ENCODE measurements at regions not wholly inside any gene's neighbourhood (a gene's known extent, or its start where the extent isn't known, plus 50 kb on each side); places are given as distances from the start of the nearest gene placed in this dataset.

DNA sequence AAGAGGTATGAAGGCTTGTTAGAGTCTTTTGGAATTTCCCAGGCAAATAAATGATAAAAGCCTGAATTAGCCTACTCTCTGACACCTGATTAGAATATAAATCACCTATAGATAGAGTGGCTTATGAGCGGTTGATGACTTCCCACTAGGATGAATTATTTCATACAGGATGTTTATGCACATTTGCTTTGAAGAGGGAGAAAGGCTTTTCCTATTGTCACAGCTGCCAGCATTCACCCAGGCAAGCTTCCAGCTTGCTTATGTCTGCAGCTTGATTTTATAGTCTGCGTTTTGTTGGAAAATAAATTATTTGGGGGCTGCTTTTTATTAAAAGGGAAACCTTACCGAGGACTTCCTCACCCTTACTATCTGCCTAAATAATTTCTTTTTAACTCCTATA is 51.3 kb upstream of the EIF2S2 start:
- intact Hi-C loops (cut with DNase I): no loop called here
- ATAC-seq (no peak), DNase-seq (ENCODE audit: missing footprints) (no peak)

DNA sequence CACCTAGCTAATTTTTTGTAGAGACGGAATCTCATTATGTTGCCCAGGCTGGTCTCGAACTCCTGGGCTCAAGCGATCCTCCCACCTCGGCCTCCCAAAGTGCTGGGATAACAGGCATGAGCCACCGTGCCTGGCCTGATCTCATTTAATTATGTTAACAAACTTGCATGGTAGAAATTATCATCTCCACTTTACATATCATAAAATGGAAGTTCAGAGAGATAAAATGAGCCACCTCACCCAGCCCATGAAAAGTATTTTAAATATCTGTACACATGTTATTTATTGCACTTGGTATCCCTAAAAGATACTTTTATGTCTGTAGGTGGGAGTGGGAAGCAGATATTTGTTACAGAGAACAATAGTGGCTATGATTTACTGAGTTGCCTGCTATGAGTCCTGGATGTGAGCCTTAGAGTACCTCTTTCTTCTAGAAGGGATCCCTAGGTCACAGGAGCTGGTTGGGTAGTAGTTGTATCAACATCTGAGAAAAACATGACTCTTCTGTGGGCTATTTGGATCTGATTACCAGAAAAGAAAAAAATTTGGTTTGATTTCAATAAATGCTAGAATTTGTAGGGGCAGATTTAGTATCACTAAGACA is 52.4 kb upstream of the EIF2S2 start:
- intact Hi-C loops (cut with DNase I): no loop called here
- DNase-seq (ENCODE audit: missing footprints) (no peak), ATAC-seq (no peak)

DNA sequence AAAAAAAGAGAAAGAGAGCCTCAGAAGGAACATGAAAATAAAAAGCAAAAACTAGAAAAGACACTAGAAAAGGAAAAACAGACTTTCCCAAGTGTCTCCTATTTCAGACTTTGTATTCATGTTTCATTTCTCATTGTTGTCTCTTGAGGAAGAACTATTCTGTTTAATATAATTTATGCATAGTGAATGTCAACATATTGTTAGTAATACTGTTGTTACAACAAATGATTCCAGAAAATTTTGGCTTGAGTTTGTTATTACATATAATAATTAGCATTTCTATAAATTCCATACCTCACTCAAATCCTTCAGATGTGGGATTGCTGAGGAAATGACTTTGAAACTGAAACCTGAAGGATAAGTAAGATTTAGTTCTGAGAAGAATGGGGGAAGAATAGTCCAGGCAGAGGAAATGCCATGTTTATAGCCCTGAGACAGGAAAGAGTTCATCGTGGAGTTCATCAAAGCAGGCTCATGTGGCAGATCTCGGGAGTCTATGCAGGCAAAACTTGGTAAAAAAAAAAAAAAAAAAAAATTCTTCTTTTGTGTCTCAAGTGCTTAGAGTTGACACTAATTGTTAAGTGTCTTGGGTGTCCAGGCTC is 53.1 kb upstream of the EIF2S2 start:
- ATAC-seq (no peak), DNase-seq (ENCODE audit: missing footprints) (no peak)
- intact Hi-C loops (cut with DNase I): no loop called here

DNA sequence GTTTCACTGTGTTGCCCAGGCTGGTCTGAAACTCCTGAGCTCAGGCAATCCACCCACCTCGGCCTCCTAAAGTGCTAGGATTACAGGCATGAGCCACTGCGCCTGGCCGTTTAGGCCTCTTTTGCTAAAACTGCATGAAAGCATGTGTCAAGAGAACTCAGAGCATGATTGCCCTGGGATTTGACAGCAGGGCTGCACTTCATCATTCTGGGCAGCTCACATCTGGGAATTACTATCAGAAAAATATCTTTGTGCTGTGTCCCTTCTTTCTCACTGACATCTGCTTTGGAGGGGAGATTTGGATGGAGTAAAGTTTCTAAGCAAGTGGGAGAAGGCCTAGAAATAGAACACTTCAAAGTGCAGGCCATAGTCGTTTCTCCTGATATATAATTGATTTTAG is 59.6 kb upstream of the EIF2S2 start:
- no peak for ATAC-seq
- intact Hi-C loops (cut with DNase I): no loop called here

DNA sequence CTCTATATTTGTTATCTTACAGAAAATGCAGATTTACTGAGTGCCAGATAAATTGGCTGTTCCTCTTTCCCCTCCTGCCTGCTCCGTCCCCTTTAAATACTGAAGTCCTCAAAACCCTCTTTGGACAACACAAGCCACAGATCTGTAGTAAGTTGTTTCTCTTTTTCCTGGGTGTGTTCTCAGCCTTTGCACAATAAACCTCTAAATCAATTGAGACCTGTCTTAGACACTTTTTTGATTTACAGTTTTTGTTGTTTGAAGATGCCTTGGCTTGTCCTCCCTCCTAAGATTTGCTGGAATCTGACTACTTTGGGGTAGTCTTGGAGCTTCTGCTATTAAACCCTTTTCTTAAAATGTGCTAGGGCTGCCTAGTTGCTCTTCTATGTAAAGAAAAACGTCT is 60.9 kb upstream of the EIF2S2 start:
- DNase-seq (ENCODE audit: missing footprints) (no peak), ATAC-seq (no peak)
- intact Hi-C loops (cut with DNase I): no loop called here

More for the DNA sequence above, 59.6 kb upstream of the EIF2S2 start:
- DNase-seq (ENCODE audit: missing footprints): no peak

DNA sequence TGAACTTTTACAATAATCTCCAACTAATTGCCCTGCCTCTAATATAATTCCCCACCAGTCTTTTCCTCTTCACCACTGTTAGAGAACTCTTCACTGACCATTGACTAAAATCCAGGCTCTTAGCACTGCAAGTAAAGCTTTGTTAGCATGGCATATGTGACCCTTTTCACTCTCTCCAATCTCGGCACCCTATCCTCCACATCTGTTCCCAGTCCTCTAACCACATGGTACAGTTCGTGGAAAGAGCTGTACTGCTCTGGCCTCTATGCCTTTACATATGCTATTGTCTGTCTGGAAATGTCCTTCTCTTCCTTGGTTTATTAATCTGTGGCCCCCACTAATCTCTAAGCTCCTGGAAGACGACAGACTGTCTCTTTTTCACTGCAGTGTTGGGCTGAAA is 63.0 kb upstream of the EIF2S2 start:
- no peak for ATAC-seq
- intact Hi-C loops (cut with DNase I): no loop called here
- DNase-seq (ENCODE audit: missing footprints): no peak

DNA sequence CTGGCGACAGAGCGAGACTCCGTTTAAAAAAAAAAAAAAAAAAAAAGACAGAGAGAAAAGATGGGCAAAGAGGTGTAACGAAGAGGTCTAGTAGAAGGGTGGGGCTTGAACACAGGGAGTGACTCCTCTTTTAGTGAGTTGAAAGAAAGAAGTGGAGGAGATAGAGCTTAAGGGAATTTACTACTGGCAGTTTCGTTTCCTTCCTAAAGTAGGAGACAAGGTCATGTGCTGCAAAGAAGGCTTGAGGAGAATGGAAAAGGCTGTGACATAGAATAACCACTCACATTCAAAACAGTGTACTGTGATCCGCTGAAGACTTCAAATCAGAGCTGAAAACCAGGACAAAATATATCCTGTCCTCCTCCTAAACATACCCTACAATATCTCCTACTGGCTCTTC is 63.8 kb upstream of the EIF2S2 start:
- ATAC-seq: no peak
- intact Hi-C loops (cut with DNase I): no loop called here
- no peak for DNase-seq (ENCODE audit: missing footprints)

DNA sequence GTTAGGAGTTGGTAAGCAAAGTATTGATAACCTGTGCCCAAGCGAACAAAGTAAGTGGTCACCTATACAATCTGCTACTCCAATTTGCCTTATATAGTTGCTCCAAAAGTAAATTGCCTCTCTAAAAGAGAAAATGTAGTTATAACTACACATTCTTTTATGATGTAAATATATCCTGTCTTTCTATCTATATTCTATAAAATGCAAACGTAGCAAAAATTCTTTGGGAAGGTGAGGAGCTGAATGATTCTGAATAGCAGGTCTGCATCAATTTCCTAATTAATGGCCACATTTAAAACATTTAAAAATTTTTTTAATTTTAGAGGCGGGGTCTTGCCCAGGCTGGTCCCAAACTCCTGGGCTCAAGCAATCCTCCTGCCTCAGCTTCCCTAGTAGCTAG is 64.2 kb upstream of the ASIP start:
- ATAC-seq: no peak
- intact Hi-C loops (cut with DNase I): no loop called here
- no peak for DNase-seq (ENCODE audit: missing footprints)

DNA sequence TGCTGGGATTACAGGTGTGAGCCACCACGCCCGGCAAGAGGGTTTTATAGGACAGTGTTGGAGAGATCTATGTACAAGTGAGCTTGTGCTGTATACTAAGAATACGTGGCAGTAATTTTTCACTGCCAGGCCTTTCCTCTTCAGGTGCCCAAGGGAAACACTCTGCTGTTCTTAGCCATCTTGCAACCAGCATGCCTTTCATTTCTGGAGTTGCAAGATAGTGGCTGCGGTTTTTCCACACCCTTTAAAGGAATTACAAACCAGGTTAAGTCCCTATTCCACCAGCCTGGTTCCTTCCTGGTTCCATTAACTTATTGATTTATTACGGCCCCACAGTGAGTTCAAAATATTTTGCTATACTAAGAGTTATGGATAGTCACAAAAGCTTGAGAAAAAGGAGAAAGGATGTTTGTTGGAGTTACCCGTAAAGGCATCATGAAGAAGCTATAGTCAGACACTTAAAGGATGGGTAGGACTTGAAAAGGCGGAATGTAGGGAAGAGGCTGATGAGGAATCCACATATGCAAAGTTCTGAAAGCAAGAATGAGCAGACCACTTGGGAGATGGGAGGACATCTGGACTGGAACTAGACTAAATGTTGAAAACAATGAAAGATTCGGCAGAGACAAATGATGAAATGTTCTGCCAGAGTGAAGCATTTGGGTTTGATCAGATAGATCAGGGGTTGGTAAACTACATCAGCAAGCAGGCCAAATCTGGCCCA is 61.4 kb upstream of the ASIP start:
- ATAC-seq (no peak), DNase-seq (ENCODE audit: missing footprints) (no peak)
- intact Hi-C loops (cut with DNase I): no loop called here

DNA sequence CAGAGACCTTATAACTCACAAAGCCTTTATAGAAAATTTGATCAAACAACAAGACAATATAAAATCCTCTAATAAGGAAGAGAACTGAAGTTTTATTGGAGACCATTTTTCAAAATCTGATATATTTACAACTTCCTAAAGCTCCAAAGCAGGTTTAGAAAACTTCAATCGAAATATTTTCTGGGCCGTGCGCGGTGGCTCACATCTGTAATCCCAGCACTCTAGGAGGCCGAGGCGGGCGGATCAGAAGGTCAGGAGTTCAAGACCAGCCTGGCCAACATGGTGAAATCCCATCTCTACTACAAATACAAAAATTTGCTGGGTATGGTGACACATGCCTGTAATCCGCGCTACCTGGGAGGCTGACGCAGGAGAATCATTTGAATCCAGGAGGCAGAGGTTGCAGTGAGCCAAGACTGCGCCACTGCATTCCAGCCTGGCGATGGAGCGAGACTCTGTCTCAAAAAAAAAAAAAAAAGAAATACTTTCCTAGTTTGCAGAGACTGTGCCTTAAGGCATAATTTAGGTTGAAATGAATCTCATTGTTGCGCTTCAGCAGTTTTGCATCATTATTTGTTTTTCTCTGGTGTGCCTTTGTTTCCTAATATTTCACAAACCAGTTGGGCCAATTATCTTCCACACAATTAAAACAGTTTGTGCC is 60.6 kb upstream of the ASIP start:
- no peak for ATAC-seq
- intact Hi-C loops (cut with DNase I): no loop called here

DNA sequence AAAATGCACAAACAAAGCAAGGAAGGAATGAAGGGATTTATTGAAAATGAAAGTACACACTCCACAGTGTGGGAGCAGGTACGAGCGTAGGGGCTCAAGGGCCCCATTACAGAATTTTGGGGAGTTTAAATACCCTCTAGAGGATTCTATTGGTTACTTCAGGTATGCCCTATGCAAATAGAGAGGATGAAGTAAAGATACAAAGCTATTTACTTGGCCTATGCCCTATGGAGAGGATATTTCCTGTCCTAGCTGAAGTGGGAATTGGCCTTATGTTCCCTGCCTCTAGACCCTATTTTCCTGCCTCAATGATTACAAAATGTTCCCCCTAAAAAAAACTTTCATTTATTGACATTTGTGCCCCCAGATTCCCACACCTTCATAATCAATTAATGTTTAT is 59.7 kb upstream of the ASIP start:
- DNase-seq (ENCODE audit: missing footprints) (no peak), ATAC-seq (no peak)
- intact Hi-C loops (cut with DNase I): no loop called here

More for the DNA sequence above, 60.6 kb upstream of the ASIP start:
- no peak for DNase-seq (ENCODE audit: missing footprints)

DNA sequence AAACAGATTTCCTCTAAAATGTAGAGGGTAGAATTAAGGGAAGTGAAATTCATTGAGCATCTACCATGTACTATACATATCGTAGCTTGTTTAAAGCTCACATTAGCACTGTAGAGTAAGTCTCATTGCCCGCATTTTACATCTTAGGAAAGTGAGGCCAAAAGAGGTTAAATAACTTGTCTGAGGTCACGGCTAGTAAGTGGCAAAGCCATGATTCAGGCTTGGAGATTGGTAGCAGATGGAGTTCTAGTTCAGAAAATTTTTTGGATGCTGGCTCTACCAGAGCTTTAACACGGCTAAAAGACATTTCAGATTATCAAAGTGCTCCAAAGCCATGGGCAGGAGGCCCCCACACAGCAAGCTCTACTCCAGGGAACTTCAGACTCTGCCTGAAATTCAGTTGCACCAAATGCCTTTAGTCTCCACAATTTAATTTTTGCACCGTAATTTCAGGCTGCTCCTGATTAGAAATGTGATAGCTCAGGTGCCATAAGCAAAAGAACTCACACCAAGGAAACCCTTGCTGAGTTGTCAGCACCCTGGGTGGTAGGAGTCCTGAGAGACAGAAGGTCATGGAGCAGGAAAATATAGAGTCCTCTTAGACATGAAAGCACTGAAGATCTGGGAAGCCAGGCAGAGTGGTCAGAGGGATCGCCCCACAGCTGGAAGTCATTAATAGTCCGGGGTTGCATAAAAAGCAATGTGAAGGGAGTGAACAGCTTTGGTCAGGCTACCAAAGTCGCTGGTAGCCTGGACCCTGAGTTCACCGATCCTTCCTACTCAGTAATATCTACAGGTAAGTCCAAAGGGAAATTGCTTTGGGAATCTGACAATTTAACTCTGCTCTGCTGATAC is 55.2 kb upstream of the ASIP start:
- DNase-seq (ENCODE audit: missing footprints) (no peak), ATAC-seq (no peak)
- intact Hi-C loops (cut with DNase I): no loop called here

DNA sequence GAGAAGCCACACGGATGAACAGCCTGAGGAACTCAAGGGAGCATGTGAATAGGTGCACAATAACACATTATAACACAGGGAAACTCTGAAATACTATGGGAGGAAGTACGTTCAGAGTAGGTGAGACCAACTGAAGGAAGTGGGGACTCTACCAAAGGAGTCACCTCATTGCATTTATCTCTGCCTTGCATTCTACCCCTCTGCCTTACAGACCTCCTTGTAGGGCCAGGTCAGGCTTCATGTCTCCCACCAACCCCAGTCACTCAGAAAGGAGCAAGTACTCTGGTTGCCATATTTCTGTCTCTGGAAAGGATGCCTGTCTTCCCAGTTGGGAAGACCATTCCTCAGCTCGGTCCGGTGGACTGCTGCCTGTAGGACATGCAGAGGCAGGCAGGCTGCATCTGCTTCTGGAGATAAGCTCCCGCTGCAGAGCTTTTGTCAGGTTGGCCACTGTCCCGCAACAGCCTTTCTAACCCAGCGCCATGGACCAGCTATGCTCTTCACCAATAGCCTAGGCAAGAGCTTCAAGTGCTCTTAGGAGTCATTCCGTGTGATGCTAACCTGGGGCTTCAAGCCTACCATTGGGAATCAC is 51.6 kb upstream of the ASIP start:
- no peak for ATAC-seq

DNA sequence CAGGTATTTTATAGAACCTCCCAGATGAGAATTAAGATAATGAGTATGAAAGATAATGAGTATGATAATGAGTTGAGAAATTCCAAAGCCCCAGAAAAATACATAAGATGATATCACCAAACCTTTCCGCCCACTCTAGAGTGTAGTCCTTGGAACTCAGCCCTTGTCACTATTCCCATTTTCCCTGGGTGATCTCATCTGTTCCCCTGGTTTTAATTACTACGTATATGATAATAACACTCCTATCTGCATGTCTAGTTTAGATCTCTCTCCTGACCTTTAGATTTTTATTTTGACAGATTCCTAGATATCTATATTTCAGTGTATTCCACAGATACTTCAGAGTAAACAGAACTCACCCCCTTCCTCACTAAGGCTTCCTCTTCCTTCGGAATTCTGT is 51.0 kb upstream of the ASIP start:
- DNase-seq (ENCODE audit: missing footprints): no peak
- intact Hi-C loops (cut with DNase I): loop anchor here (2.0 to 5.0 kb wide), 2 partner anchors 112 to 333 kb away; partner anchors contain the start of gene AHCY
- ATAC-seq: no peak

More for the DNA sequence above, 51.6 kb upstream of the ASIP start:
- intact Hi-C loops (cut with DNase I): loop anchor here (2.0 to 5.0 kb wide), 2 partner anchors 113 to 333 kb away; partner anchors contain the start of gene AHCY
- DNase-seq (ENCODE audit: missing footprints): no peak

DNA sequence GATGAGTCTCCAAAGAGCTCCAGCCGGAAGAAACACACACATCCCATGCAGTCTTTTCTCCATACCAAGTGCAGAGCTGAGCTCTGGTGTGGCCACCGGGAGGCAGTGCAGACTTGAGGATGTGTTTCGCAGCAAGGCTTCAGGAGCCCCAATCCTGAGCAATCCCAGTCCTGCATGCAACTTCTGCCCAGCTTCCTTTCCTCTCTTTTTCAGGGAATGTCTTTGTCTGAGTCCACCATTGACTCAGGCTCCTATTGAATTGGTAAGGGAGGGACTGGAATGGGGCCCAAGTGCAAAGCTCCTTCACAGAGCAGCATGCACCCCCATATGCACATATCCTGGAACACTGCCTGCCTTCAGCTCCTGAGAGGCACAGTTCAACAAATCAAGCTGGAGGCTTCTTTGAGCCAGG is 50.5 kb upstream of the ASIP start:
- intact Hi-C loops (cut with DNase I): loop anchor here (2.0 to 5.0 kb wide), 2 partner anchors 112 to 332 kb away; partner anchors contain the start of gene AHCY
- peak; percentile 96 for ATAC-seq
- DNase-seq (ENCODE audit: missing footprints): peak; percentile 80
